ENCODE measurements at regions not wholly inside any gene's neighbourhood (a gene's known extent, or its start where the extent isn't known, plus 50 kb on each side); places are given as distances from the start of the nearest gene placed in this dataset.

- TF ChIP-seq POLR2AphosphoS5 (IDR thresholded peaks at IDR 0.05; ENCODE audit: low read length), result no peak
- no peak for TF ChIP-seq FOXM1 (IDR thresholded peaks at IDR 0.05; ENCODE audit: low read depth, low read length)
- TF ChIP-seq ZBED1 (IDR thresholded peaks at IDR 0.05; ENCODE audit: borderline replicate concordance), result no peak
- TF ChIP-seq, protein P1, sequence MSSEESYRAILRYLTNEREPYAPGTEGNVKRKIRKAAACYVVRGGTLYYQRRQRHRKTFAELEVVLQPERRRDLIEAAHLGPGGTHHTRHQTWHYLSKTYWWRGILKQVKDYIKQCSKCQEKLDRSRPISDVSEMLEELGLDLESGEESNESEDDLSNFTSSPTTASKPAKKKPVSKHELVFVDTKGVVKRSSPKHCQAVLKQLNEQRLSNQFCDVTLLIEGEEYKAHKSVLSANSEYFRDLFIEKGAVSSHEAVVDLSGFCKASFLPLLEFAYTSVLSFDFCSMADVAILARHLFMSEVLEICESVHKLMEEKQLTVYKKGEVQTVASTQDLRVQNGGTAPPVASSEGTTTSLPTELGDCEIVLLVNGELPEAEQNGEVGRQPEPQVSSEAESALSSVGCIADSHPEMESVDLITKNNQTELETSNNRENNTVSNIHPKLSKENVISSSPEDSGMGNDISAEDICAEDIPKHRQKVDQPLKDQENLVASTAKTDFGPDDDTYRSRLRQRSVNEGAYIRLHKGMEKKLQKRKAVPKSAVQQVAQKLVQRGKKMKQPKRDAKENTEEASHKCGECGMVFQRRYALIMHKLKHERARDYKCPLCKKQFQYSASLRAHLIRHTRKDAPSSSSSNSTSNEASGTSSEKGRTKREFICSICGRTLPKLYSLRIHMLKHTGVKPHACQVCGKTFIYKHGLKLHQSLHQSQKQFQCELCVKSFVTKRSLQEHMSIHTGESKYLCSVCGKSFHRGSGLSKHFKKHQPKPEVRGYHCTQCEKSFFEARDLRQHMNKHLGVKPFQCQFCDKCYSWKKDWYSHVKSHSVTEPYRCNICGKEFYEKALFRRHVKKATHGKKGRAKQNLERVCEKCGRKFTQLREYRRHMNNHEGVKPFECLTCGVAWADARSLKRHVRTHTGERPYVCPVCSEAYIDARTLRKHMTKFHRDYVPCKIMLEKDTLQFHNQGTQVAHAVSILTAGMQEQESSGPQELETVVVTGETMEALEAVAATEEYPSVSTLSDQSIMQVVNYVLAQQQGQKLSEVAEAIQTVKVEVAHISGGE (CRISPR knock-in tag; IDR thresholded peaks at IDR 0.05), result no peak
- no peak for TF ChIP-seq ELK1 (IDR thresholded peaks at IDR 0.05; ENCODE audit: low read depth, low read length)
- TF ChIP-seq RFX5 (IDR thresholded peaks at IDR 0.05; ENCODE audit: low read depth, low read length), result no peak
- TF ChIP-seq IKZF1 (conservative IDR thresholded peaks at IDR 0.05), result no peak
- H2AFZ ChIP-seq (ENCODE audit: control insufficient read depth, low read depth, low read length), result no peak overlapping the region
- ChIA-PET SMC1A (ENCODE audit: uncharacterized antibody, unreplicated experiment) (no interaction called here), POLR2A (no interaction called here), CTCF (no interaction called here), RAD21 (ENCODE audit: unreplicated experiment) (no interaction called here)
- H3K4me3 ChIP-seq, result no peak overlapping the region
- H3K4me1 ChIP-seq (ENCODE audit: control insufficient read depth, insufficient read depth, low read length), result no peaks in the 10 kb centered on the region
- DNase-seq (ENCODE audit: low read depth, low spot score) (no peak), FAIRE-seq (no peak), ATAC-seq (no peak)
- H3K27ac ChIP-seq (ENCODE audit: control insufficient read depth, insufficient read depth), result no peak overlapping the region
- no peak overlapping the region for H3K9ac ChIP-seq (ENCODE audit: control insufficient read depth, insufficient read depth, low read length)
- no TSS peak for BruUV-seq (replicated peaks)
- 24% methylated on average over 16 of the region's 17 CpGs for WGBS (ENCODE audit: insufficient coverage, insufficient replicate concordance, low lambda C conversion rate, missing lambda C conversion rate)
- no peak overlapping the region for H3K4me2 ChIP-seq (ENCODE audit: control insufficient read depth, insufficient read depth)
- H3K36me3 ChIP-seq (ENCODE audit: control insufficient read depth in 2 of 2, insufficient read depth in 2 of 2, low read length in 1 of 2), result no peaks in the 10 kb centered on the region
- H4K20me1 ChIP-seq (ENCODE audit: control insufficient read depth, insufficient read depth), result no peaks in the 10 kb centered on the region
- intact Hi-C loops (cut with micrococcal nuclease; ENCODE audit: unreplicated experiment), result no loop called here
- H3K9me3 ChIP-seq (replicated peaks; ENCODE audit: control insufficient read depth, insufficient read depth, low read length), result no peaks in the 10 kb centered on the region
- in situ Hi-C loops (cut with MboI), result no loop called here
- H3K79me2 ChIP-seq (ENCODE audit: control insufficient read depth, insufficient read depth, low read length), result no peaks in the 10 kb centered on the region
- H3K27me3 ChIP-seq (replicated peaks in 1 of 2; ENCODE audit: control insufficient read depth in 2 of 2, insufficient read depth in 2 of 2, low read length in 1 of 2), result no peaks in the 10 kb centered on the region
Observed at GRCh38 chr10:131816157-131816775, 84.5 kb upstream of the PPP2R2D start.
